Esophagus muscularis mucosa (tissue), 3 donors: ENCODE measurements at regions not wholly inside any gene's neighbourhood (a gene's known extent, or its start where the extent isn't known, plus 50 kb on each side); places are given as distances from the start of the nearest gene placed in this dataset.

Experiments used
- POLR2A ChIP-seq: fragments of 450-650 bp; IDR thresholded peaks from one replicate; pipeline ENCODE4 v1.6.1; 2017; ENCODE audit warnings: antibody characterized with exemption, moderate library complexity, mild to moderate bottlenecking, low read depth
- POLR2AphosphoS5 ChIP-seq, 2 donors: sonication (generic); formaldehyde crosslinking; IDR thresholded peaks; one replicate each; pipeline ENCODE4 v1.6.1; 2017; ENCODE audit warnings: antibody characterized with exemption in 2 of 2
- TF ChIP-seq, protein P1 (sequence below), 3 experiments: fragments of 200-600 bp in 2 of 3; fragments of 450-650 bp in 1 of 3; sonication (generic) in 2 of 3; IDR thresholded peaks; one replicate each; pipeline ENCODE4 v1.5.1; 2017 to 2019; ENCODE audit warnings: antibody characterized with exemption in 3 of 3, mild to moderate bottlenecking in 2 of 3, moderate library complexity in 1 of 3

GRCh38 chr2:12350821-12351220 is 365.9 kb upstream of the TRIB2 start:
- TF ChIP-seq, protein P1, sequence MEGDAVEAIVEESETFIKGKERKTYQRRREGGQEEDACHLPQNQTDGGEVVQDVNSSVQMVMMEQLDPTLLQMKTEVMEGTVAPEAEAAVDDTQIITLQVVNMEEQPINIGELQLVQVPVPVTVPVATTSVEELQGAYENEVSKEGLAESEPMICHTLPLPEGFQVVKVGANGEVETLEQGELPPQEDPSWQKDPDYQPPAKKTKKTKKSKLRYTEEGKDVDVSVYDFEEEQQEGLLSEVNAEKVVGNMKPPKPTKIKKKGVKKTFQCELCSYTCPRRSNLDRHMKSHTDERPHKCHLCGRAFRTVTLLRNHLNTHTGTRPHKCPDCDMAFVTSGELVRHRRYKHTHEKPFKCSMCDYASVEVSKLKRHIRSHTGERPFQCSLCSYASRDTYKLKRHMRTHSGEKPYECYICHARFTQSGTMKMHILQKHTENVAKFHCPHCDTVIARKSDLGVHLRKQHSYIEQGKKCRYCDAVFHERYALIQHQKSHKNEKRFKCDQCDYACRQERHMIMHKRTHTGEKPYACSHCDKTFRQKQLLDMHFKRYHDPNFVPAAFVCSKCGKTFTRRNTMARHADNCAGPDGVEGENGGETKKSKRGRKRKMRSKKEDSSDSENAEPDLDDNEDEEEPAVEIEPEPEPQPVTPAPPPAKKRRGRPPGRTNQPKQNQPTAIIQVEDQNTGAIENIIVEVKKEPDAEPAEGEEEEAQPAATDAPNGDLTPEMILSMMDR (IDR thresholded peaks at IDR 0.05), result no peak
- no peak for TF ChIP-seq POLR2A
- no peak for TF ChIP-seq POLR2AphosphoS5 (IDR thresholded peaks at IDR 0.05)
